WTC11 (cell line): ENCODE measurements at regions not wholly inside any gene's neighbourhood (a gene's known extent, or its start where the extent isn't known, plus 50 kb on each side); places are given as distances from the start of the nearest gene placed in this dataset.
A peak's percentile ranks its signal among the peaks of the same experiment; 100 is the strongest.

Source experiments
- ATAC-seq: fragments of 200-7000 bp; cut with Tn5 transposase; 2 replicates; pipeline ENCODE4 v1.10.0; 2021; ENCODE audit warnings: mild to moderate bottlenecking, moderate library complexity
- CTCF ChIA-PET: fragments of 300-600 bp; sonication (Branson Sonifier 250); formaldehyde crosslinking; loops from one replicate; lab custom pipeline; 2021; ENCODE audit warnings: antibody characterized with exemption; lab: Charles Lee
- POLR2A ChIA-PET: fragments of 350-600 bp; sonication (Branson Sonifier 250); formaldehyde crosslinking; loops from one replicate; lab custom pipeline; 2021; ENCODE audit warnings: antibody characterized with exemption; lab: Charles Lee
- DNase-seq: peaks from one replicate; pipeline ENCODE4 v3.0.0; 2021; ENCODE audit warnings: low spot score
- H3K27ac Mint-ChIP-seq: 2 replicates; pipeline ENCODE4 v1.8.0; 2021; ENCODE audit warnings: mixed read lengths
- H3K27me3 Mint-ChIP-seq: 2 replicates; pipeline ENCODE4 v1.8.0; 2021; ENCODE audit warnings: low read depth, mild to moderate bottlenecking, moderate library complexity, mixed read lengths
- H3K36me3 Mint-ChIP-seq: 2 replicates; pipeline ENCODE4 v1.8.0; 2021; ENCODE audit warnings: mixed read lengths
- H3K4me1 Mint-ChIP-seq: 2 replicates; pipeline ENCODE4 v1.8.0; 2022; ENCODE audit warnings: mixed read lengths
- H3K4me3 Mint-ChIP-seq: 2 replicates; pipeline ENCODE4 v1.8.0; 2021; ENCODE audit warnings: mild to moderate bottlenecking, moderate library complexity, mixed read lengths
- H3K9me3 Mint-ChIP-seq: 2 replicates; pipeline ENCODE4 v1.8.0; 2021; ENCODE audit warnings: mixed read lengths
- CREM ChIP-seq: sonication (generic); formaldehyde crosslinking; IDR thresholded peaks from 2 replicates; pipeline ENCODE4 v1.8.1; 2022; ENCODE audit warnings: mild to moderate bottlenecking, missing genetic modification reagents, moderate library complexity
- HMGA2 ChIP-seq: fragments of 250-450 bp; sonication (Bioruptor Pico); IDR thresholded peaks from 2 replicates; pipeline ENCODE4 v1.4.0; 2021; ENCODE audit warnings: mild to moderate bottlenecking, moderate library complexity
- KAT7 ChIP-seq: sonication (generic); formaldehyde crosslinking; IDR thresholded peaks from 2 replicates; pipeline ENCODE4 v1.8.1; 2023; ENCODE audit warnings: missing genetic modification reagents, mild to moderate bottlenecking, borderline replicate concordance
- NFATC4 ChIP-seq: fragments of 250-450 bp; sonication (Bioruptor Pico); IDR thresholded peaks from 2 replicates; pipeline ENCODE4 v1.9.0; 2021; ENCODE audit warnings: mild to moderate bottlenecking
- NFE2L1 ChIP-seq: sonication (generic); formaldehyde crosslinking; IDR thresholded peaks from 2 replicates; pipeline ENCODE4 v1.8.1; 2023; ENCODE audit warnings: missing genetic modification reagents
- NR2C2 ChIP-seq: sonication (generic); formaldehyde crosslinking; IDR thresholded peaks from 2 replicates; pipeline ENCODE4 v1.8.0; 2022; ENCODE audit warnings: mild to moderate bottlenecking, missing genetic modification reagents
- NR3C1 ChIP-seq: sonication (generic); formaldehyde crosslinking; conservative IDR thresholded peaks from 2 replicates; pipeline ENCODE4 v1.8.1; 2023; ENCODE audit warnings: low read depth, mild to moderate bottlenecking, missing genetic modification reagents
- SMAD3 ChIP-seq: sonication (generic); formaldehyde crosslinking; IDR thresholded peaks from 2 replicates; pipeline ENCODE4 v1.8.0; 2022; ENCODE audit warnings: missing genetic modification reagents, mild to moderate bottlenecking, borderline replicate concordance
- SOX15 ChIP-seq: fragments of 250-450 bp; sonication (Bioruptor Pico); IDR thresholded peaks from 2 replicates; pipeline ENCODE4 v1.9.0; 2021; ENCODE audit warnings: mild to moderate bottlenecking
- TP53 ChIP-seq: sonication (generic); formaldehyde crosslinking; IDR thresholded peaks from 2 replicates; pipeline ENCODE4 v1.8.1; 2023; ENCODE audit warnings: mild to moderate bottlenecking, missing genetic modification reagents
- ZNF219 ChIP-seq: sonication (generic); formaldehyde crosslinking; IDR thresholded peaks from 2 replicates; pipeline ENCODE4 v1.8.0; 2023; ENCODE audit warnings: missing genetic modification reagents, mild to moderate bottlenecking, borderline replicate concordance
- ZNF232 ChIP-seq: sonication (generic); formaldehyde crosslinking; IDR thresholded peaks from 2 replicates; pipeline ENCODE4 v1.8.0; 2022; ENCODE audit warnings: mild to moderate bottlenecking, missing genetic modification reagents
- ZNF263 ChIP-seq: sonication (generic); formaldehyde crosslinking; IDR thresholded peaks from 2 replicates; pipeline ENCODE4 v1.8.1; 2022; ENCODE audit warnings: low read depth, mild to moderate bottlenecking, moderate library complexity, missing genetic modification reagents
- ZNF416 ChIP-seq: fragments of 250-450 bp; sonication (Bioruptor Pico); IDR thresholded peaks from 2 replicates; pipeline ENCODE4 v1.9.0; 2021; ENCODE audit warnings: mild to moderate bottlenecking, inconsistent platforms
- ZNF423 ChIP-seq: fragments of 250-450 bp; sonication (Bioruptor Pico); IDR thresholded peaks from 2 replicates; pipeline ENCODE4 v2.1.2; 2022; ENCODE audit warnings: mild to moderate bottlenecking, moderate library complexity
- TF ChIP-seq, protein P1 (sequence below): sonication (generic); formaldehyde crosslinking; IDR thresholded peaks from 2 replicates; pipeline ENCODE4 v1.8.1; 2023; ENCODE audit warnings: mild to moderate bottlenecking, moderate library complexity, missing genetic modification reagents
- TF ChIP-seq, protein P2 (sequence below): sonication (generic); formaldehyde crosslinking; IDR thresholded peaks from 2 replicates; pipeline ENCODE4 v1.8.0; 2022; ENCODE audit warnings: missing genetic modification reagents
- TF ChIP-seq, protein P3 (sequence below): sonication (generic); formaldehyde crosslinking; IDR thresholded peaks from 2 replicates; pipeline ENCODE4 v1.8.1; 2022; ENCODE audit warnings: missing genetic modification reagents, borderline replicate concordance
- TF ChIP-seq, protein P4 (sequence below): fragments of 250-450 bp; sonication (Bioruptor Pico); IDR thresholded peaks from 2 replicates; pipeline ENCODE4 v1.8.0; 2021; ENCODE audit warnings: mild to moderate bottlenecking
- TF ChIP-seq, protein P5 (sequence below): fragments of 250-450 bp; sonication (Bioruptor Pico); IDR thresholded peaks from 2 replicates; pipeline ENCODE4 v1.9.0; 2021; ENCODE audit warnings: mild to moderate bottlenecking
- TF ChIP-seq, protein P6 (sequence below): sonication (generic); formaldehyde crosslinking; conservative IDR thresholded peaks from 2 replicates; pipeline ENCODE4 v1.8.1; 2022; ENCODE audit warnings: mild to moderate bottlenecking, missing genetic modification reagents
- TF ChIP-seq, protein P7 (sequence below): sonication (generic); formaldehyde crosslinking; IDR thresholded peaks from 2 replicates; pipeline ENCODE4 v1.8.1; 2023; ENCODE audit warnings: mild to moderate bottlenecking, missing genetic modification reagents
- TF ChIP-seq, protein P8 (sequence below): sonication (generic); formaldehyde crosslinking; IDR thresholded peaks from 2 replicates; pipeline ENCODE4 v1.8.1; 2022; ENCODE audit warnings: low read depth, mild to moderate bottlenecking, moderate library complexity, missing genetic modification reagents, borderline replicate concordance

DNA sequence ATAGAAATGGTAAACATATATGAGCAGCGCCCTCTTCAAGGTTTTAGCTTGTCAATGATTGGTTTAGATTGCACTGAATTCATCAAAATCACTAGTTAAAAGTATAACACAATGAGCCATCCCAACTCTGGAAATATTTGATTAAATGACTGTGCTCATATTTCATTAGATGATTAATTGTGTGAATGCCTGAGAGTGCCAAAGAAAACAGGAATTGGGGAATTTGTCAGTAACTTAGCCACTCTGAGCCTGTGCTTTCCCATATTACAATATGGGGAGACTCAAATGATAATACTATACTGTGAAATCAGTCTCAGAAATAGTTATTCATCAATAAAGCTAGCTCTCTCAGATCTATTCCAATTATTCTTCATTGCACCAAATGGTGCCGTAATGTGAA, 2087.6 kb upstream of the CELF4 start:
- peaks cover 23% of the 10 kb centered on the region for H3K4me1 Mint-ChIP-seq
- CTCF ChIA-PET = no interaction called here

DNA sequence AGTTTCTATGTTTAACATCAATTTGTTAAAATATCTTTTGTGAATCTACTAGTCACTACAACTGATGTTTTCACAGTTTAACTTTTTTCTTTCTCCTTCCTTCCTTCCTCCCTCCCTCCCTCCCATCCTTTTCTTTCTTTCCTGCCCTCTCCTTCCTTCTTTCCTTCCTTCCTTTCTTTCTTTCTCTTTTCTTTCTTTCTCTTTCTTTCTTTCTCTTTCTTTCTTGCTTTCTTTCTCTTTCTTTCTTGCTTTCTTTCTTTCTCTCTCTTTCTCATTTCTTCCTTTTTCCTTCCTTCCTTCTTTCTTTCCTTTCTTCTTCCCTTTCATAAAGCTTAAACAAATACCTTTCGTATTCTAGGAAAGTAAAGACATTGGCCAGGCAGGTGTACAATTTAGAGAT, 2083.0 kb upstream of the CELF4 start:
- ChIA-PET POLR2A (no interaction called here), CTCF (no interaction called here)
- peaks cover 23% of the 10 kb centered on the region for H3K4me1 Mint-ChIP-seq

More for the DNA sequence above, 2087.6 kb upstream of the CELF4 start:
- ATAC-seq (no peak), DNase-seq (no peak)
- Mint-ChIP-seq H3K27ac (no peak overlapping the region), H3K36me3 (no peaks in the 10 kb centered on the region), H3K9me3 (no peaks in the 10 kb centered on the region), H3K27me3 (no peaks in the 10 kb centered on the region), H3K4me3 (no peak overlapping the region)
- POLR2A ChIA-PET = no interaction called here
- TF ChIP-seq ZNF416 (CRISPR knock-in tag) = no peak
- TF ChIP-seq ZNF263 (CRISPR knock-in tag) = no peak
- TF ChIP-seq NR3C1 (CRISPR knock-in tag) = no peak
- TF ChIP-seq HMGA2 (CRISPR knock-in tag) = no peak
- TF ChIP-seq, protein P1, sequence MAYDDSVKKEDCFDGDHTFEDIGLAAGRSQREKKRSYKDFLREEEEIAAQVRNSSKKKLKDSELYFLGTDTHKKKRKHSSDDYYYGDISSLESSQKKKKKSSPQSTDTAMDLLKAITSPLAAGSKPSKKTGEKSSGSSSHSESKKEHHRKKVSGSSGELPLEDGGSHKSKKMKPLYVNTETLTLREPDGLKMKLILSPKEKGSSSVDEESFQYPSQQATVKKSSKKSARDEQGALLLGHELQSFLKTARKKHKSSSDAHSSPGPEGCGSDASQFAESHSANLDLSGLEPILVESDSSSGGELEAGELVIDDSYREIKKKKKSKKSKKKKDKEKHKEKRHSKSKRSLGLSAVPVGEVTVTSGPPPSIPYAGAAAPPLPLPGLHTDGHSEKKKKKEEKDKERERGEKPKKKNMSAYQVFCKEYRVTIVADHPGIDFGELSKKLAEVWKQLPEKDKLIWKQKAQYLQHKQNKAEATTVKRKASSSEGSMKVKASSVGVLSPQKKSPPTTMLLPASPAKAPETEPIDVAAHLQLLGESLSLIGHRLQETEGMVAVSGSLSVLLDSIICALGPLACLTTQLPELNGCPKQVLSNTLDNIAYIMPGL (CRISPR knock-in tag) = no peak
- TF ChIP-seq, protein P2, sequence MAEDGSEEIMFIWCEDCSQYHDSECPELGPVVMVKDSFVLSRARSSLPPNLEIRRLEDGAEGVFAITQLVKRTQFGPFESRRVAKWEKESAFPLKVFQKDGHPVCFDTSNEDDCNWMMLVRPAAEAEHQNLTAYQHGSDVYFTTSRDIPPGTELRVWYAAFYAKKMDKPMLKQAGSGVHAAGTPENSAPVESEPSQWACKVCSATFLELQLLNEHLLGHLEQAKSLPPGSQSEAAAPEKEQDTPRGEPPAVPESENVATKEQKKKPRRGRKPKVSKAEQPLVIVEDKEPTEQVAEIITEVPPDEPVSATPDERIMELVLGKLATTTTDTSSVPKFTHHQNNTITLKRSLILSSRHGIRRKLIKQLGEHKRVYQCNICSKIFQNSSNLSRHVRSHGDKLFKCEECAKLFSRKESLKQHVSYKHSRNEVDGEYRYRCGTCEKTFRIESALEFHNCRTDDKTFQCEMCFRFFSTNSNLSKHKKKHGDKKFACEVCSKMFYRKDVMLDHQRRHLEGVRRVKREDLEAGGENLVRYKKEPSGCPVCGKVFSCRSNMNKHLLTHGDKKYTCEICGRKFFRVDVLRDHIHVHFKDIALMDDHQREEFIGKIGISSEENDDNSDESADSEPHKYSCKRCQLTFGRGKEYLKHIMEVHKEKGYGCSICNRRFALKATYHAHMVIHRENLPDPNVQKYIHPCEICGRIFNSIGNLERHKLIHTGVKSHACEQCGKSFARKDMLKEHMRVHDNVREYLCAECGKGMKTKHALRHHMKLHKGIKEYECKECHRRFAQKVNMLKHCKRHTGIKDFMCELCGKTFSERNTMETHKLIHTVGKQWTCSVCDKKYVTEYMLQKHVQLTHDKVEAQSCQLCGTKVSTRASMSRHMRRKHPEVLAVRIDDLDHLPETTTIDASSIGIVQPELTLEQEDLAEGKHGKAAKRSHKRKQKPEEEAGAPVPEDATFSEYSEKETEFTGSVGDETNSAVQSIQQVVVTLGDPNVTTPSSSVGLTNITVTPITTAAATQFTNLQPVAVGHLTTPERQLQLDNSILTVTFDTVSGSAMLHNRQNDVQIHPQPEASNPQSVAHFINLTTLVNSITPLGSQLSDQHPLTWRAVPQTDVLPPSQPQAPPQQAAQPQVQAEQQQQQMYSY = no peak
- TF ChIP-seq ZNF232 = no peak
- TF ChIP-seq, protein P3, sequence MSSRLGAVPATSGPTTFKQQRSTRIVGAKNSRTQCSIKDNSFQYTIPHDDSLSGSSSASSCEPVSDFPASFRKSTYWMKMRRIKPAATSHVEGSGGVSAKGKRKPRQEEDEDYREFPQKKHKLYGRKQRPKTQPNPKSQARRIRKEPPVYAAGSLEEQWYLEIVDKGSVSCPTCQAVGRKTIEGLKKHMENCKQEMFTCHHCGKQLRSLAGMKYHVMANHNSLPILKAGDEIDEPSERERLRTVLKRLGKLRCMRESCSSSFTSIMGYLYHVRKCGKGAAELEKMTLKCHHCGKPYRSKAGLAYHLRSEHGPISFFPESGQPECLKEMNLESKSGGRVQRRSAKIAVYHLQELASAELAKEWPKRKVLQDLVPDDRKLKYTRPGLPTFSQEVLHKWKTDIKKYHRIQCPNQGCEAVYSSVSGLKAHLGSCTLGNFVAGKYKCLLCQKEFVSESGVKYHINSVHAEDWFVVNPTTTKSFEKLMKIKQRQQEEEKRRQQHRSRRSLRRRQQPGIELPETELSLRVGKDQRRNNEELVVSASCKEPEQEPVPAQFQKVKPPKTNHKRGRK = no peak
- no peak for TF ChIP-seq SOX15 (CRISPR knock-in tag)
- no peak for TF ChIP-seq KAT7 (CRISPR knock-in tag)
- TF ChIP-seq, protein P4, sequence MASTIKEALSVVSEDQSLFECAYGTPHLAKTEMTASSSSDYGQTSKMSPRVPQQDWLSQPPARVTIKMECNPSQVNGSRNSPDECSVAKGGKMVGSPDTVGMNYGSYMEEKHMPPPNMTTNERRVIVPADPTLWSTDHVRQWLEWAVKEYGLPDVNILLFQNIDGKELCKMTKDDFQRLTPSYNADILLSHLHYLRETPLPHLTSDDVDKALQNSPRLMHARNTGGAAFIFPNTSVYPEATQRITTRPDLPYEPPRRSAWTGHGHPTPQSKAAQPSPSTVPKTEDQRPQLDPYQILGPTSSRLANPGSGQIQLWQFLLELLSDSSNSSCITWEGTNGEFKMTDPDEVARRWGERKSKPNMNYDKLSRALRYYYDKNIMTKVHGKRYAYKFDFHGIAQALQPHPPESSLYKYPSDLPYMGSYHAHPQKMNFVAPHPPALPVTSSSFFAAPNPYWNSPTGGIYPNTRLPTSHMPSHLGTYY (CRISPR knock-in tag) = no peak
- TF ChIP-seq NFE2L1 = no peak
- no peak for TF ChIP-seq NR2C2 (CRISPR knock-in tag)

More for the DNA sequence above, 2083.0 kb upstream of the CELF4 start:
- Mint-ChIP-seq H3K9me3 (no peaks in the 10 kb centered on the region), H3K27me3 (no peaks in the 10 kb centered on the region)
- TF ChIP-seq TP53 (CRISPR knock-in tag) = no peak
- no peak for TF ChIP-seq ZNF423 (CRISPR knock-in tag)
- TF ChIP-seq, protein P5, sequence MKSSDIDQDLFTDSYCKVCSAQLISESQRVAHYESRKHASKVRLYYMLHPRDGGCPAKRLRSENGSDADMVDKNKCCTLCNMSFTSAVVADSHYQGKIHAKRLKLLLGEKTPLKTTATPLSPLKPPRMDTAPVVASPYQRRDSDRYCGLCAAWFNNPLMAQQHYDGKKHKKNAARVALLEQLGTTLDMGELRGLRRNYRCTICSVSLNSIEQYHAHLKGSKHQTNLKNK = no peak
- no peak for TF ChIP-seq NFATC4 (CRISPR knock-in tag)
- TF ChIP-seq, protein P6, sequence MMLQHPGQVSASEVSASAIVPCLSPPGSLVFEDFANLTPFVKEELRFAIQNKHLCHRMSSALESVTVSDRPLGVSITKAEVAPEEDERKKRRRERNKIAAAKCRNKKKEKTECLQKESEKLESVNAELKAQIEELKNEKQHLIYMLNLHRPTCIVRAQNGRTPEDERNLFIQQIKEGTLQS (CRISPR knock-in tag) = no peak
- TF ChIP-seq, protein P3 = no peak
- no peak for TF ChIP-seq SMAD3
- TF ChIP-seq CREM (CRISPR knock-in tag) = no peak
- TF ChIP-seq, protein P7, sequence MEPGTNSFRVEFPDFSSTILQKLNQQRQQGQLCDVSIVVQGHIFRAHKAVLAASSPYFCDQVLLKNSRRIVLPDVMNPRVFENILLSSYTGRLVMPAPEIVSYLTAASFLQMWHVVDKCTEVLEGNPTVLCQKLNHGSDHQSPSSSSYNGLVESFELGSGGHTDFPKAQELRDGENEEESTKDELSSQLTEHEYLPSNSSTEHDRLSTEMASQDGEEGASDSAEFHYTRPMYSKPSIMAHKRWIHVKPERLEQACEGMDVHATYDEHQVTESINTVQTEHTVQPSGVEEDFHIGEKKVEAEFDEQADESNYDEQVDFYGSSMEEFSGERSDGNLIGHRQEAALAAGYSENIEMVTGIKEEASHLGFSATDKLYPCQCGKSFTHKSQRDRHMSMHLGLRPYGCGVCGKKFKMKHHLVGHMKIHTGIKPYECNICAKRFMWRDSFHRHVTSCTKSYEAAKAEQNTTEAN (CRISPR knock-in tag) = no peak
- no peak for TF ChIP-seq ZNF219 (CRISPR knock-in tag)
- TF ChIP-seq, protein P8, sequence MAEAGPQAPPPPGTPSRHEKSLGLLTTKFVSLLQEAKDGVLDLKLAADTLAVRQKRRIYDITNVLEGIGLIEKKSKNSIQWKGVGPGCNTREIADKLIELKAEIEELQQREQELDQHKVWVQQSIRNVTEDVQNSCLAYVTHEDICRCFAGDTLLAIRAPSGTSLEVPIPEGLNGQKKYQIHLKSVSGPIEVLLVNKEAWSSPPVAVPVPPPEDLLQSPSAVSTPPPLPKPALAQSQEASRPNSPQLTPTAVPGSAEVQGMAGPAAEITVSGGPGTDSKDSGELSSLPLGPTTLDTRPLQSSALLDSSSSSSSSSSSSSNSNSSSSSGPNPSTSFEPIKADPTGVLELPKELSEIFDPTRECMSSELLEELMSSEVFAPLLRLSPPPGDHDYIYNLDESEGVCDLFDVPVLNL (CRISPR knock-in tag) = no peak
- TF ChIP-seq, all 79 proteins: peak for 0
- peak overlapping the region; percentile 24; the same call in 1 of the 2 replicates for H3K27ac Mint-ChIP-seq
- DNase-seq (no peak), ATAC-seq (no peak)
- no peaks in the 10 kb centered on the region for H3K36me3 Mint-ChIP-seq
- H3K4me3 Mint-ChIP-seq = no peak overlapping the region
